ENCODE measurements at regions not wholly inside any gene's neighbourhood (a gene's known extent, or its start where the extent isn't known, plus 50 kb on each side); places are given as distances from the start of the nearest gene placed in this dataset.
"Not testable (repeated sequence)": the region's sequence is repeated elsewhere in the genome, so short reads cannot be mapped to it uniquely, and the experiment has no call there.

GRCh38 chr5:74530326-74531050 lies 110.0 kb downstream of the ENC1 start:
- DNase-seq: peak; percentile 59

GRCh38 chr5:74529101-74529500 lies 111.4 kb downstream of the ENC1 start:
- no peak for DNase-seq

- no peak for DNase-seq
Measured at GRCh38 chr5:74526111-74526510, 114.4 kb downstream of the ENC1 start.

- not testable (repeated sequence) for DNase-seq
Measured at GRCh38 chr5:74524767-74525166, 115.8 kb downstream of the ENC1 start.

GRCh38 chr5:74523698-74524097 lies 116.8 kb downstream of the ENC1 start:
- not testable (repeated sequence) for DNase-seq

- not testable (repeated sequence) for DNase-seq
Measured at GRCh38 chr5:74522838-74523237, 117.7 kb downstream of the ENC1 start.

- DNase-seq: no peak
Measured at GRCh38 chr5:74521401-74521800, 119.1 kb downstream of the ENC1 start.

- DNase-seq: no peak
Measured at GRCh38 chr5:74519679-74520078, 120.8 kb downstream of the ENC1 start.

- no peak for DNase-seq
Measured at GRCh38 chr5:74519161-74519571, 121.4 kb downstream of the ENC1 start.

- DNase-seq: peak; percentile 88
Measured at GRCh38 chr5:74517700-74518099, 122.8 kb downstream of the ENC1 start.

GRCh38 chr5:74516211-74516636 lies 124.3 kb downstream of the ENC1 start:
- DNase-seq: peak; percentile 68

GRCh38 chr5:74514888-74515551 lies 125.5 kb downstream of the ENC1 start:
- DNase-seq: no peak

- not testable (repeated sequence) for DNase-seq
Measured at GRCh38 chr5:74511770-74512169, 128.8 kb downstream of the ENC1 start.

GRCh38 chr5:74510476-74511075 lies 130.0 kb downstream of the ENC1 start:
- DNase-seq: peak; percentile 18

- DNase-seq: peak; percentile 7
Measured at GRCh38 chr5:74507370-74508005, 133.0 kb downstream of the ENC1 start.

- DNase-seq: no peak
Measured at GRCh38 chr5:74506119-74506518, 134.4 kb downstream of the ENC1 start.

- no peak for DNase-seq
Measured at GRCh38 chr5:74504463-74504862, 136.1 kb downstream of the ENC1 start.

GRCh38 chr5:74502479-74502950 lies 138.0 kb downstream of the ENC1 start:
- no peak for DNase-seq

GRCh38 chr5:74501674-74502478 lies 138.7 kb downstream of the ENC1 start:
- DNase-seq: no peak

GRCh38 chr5:74500110-74500917 lies 140.2 kb downstream of the ENC1 start:
- DNase-seq: peak; percentile 7

GRCh38 chr5:74499256-74500050 lies 141.1 kb downstream of the ENC1 start:
- no peak for DNase-seq

Measured in fibroblast of skin of right biceps (primary cell).